SK-N-SH (cell line): ENCODE measurements at regions not wholly inside any gene's neighbourhood (a gene's known extent, or its start where the extent isn't known, plus 50 kb on each side); places are given as distances from the start of the nearest gene placed in this dataset.

Experiments used
- CTCF ChIA-PET: fragments of 300-600, 350-600 bp; formaldehyde crosslinking; extraction: SDS; loops from one replicate; lab custom pipeline; 2021; lab: Yijun Ruan, JAX
- POLR2A ChIA-PET: fragments of 350-600 bp; sonication (Branson Sonifier 250); formaldehyde crosslinking; extraction: SDS; loops from one replicate; lab custom pipeline; 2020; ENCODE audit warnings: antibody characterized with exemption, inconsistent platforms; lab: Yijun Ruan, JAX
- DNase-seq: peaks from one replicate; pipeline ENCODE4 v3.0.0; 2012
- H2AFZ ChIP-seq: fragments of 200-600 bp; sonication (generic); 2 replicates; pipeline ENCODE4 v1.8.1; 2016; ENCODE audit warnings: antibody characterized with exemption, mild to moderate bottlenecking, low read depth
- H3F3A ChIP-seq: fragments of 200-600 bp; sonication (generic); replicated peaks from 2 replicates; pipeline ENCODE3; 2016; ENCODE audit warnings: antibody characterized with exemption, mild to moderate bottlenecking; ENCODE audit not compliant: insufficient read depth
- H3K27ac ChIP-seq, 2 experiments: fragments of 200-500 bp in 1 of 2; fragments of 200-600 bp in 1 of 2; sonication (Bioruptor generic) in 1 of 2; sonication (generic), shearing (Covaris generic) in 1 of 2; 2 replicates each; pipeline versions ENCODE4 v1.5.1 to v1.6.1; 2014 to 2016; ENCODE audit warnings: low read depth in 2 of 2, inconsistent platforms in 1 of 2, low read length in 1 of 2, mild to moderate bottlenecking in 1 of 2, mixed read lengths in 1 of 2
- H3K27me3 ChIP-seq: fragments of 200-600 bp; sonication (generic), shearing (Covaris generic); 2 replicates; pipeline ENCODE4 v1.6.1; 2016; ENCODE audit warnings: mixed run types; ENCODE audit not compliant: insufficient read depth
- H3K36me3 ChIP-seq, 2 experiments: fragments of 200-500 bp in 1 of 2; fragments of 200-600 bp in 1 of 2; sonication (Bioruptor generic) in 1 of 2; sonication (generic) in 1 of 2; replicated peaks in 1 of 2; 2 replicates each; pipeline versions ENCODE3 to v1.5.1; 2014 to 2016; ENCODE audit warnings: low read length in 1 of 2, mild to moderate bottlenecking in 1 of 2; ENCODE audit not compliant: insufficient read depth in 2 of 2, control insufficient read depth in 1 of 2
- H3K4me1 ChIP-seq, 2 experiments: fragments of 200-500 bp in 1 of 2; fragments of 200-600 bp in 1 of 2; sonication (Bioruptor generic) in 1 of 2; sonication (generic), shearing (Covaris generic) in 1 of 2; 2 replicates each; pipeline versions ENCODE4 v1.5.1 to v1.6.1; 2014 to 2016; ENCODE audit warnings: low read depth in 1 of 2, low read length in 1 of 2, mixed run types in 1 of 2; ENCODE audit not compliant: insufficient read depth in 2 of 2, control insufficient read depth in 1 of 2
- H3K4me2 ChIP-seq: fragments of 200-600 bp; sonication (generic), shearing (Covaris generic); 2 replicates; pipeline ENCODE4 v1.6.1; 2017; ENCODE audit warnings: mixed run types
- H3K4me3 ChIP-seq, 2 experiments: fragments of 200-500 bp in 1 of 2; fragments of 200-600 bp in 1 of 2; sonication (Bioruptor generic) in 1 of 2; sonication (generic), shearing (Covaris generic) in 1 of 2; 2 replicates each; pipeline versions ENCODE4 v1.5.1 to v1.8.1; 2014 to 2016; ENCODE audit warnings: low read depth in 2 of 2, inconsistent platforms in 1 of 2, low read length in 1 of 2, mild to moderate bottlenecking in 1 of 2, mixed read lengths in 1 of 2, moderate library complexity in 1 of 2
- H3K79me2 ChIP-seq: fragments of 200-600 bp; sonication (generic); 2 replicates; pipeline ENCODE4 v1.8.1; 2017; ENCODE audit warnings: mild to moderate bottlenecking; ENCODE audit not compliant: insufficient read depth
- H3K9ac ChIP-seq: fragments of 200-600 bp; sonication (generic); 2 replicates; pipeline ENCODE4 v1.6.1; 2017; ENCODE audit warnings: mixed run types
- H3K9me2 ChIP-seq: fragments of 200-600 bp; sonication (generic); 2 replicates; pipeline ENCODE4 v1.6.1; 2017; ENCODE audit warnings: mixed run types
- H3K9me3 ChIP-seq: fragments of 200-600 bp; sonication (generic); 2 replicates; pipeline ENCODE4 v1.6.1; 2017; ENCODE audit warnings: mixed run types, mild to moderate bottlenecking, moderate library complexity
- H4K20me1 ChIP-seq: fragments of 200-600 bp; sonication (generic); 2 replicates; pipeline ENCODE4 v1.6.1; 2017; ENCODE audit warnings: mild to moderate bottlenecking, mixed run types; ENCODE audit not compliant: insufficient read depth
- CHD2 ChIP-seq: fragments of 150-350 bp; IDR thresholded peaks from 2 replicates; pipeline ENCODE4 v1.6.1; 2018; ENCODE audit warnings: low read length; ENCODE audit not compliant: partially characterized antibody
- EP300 ChIP-seq, 2 experiments: IDR thresholded peaks; 2 replicates each; pipeline versions ENCODE4 v1.4.0 to v1.6.1; 2012; ENCODE audit warnings: borderline replicate concordance in 1 of 2, low read depth in 1 of 2, low read length in 1 of 2
- EZH2phosphoT487 ChIP-seq: fragments of 200-600 bp; sonication (generic); IDR thresholded peaks from 2 replicates; pipeline ENCODE4 v1.6.1; 2017; ENCODE audit warnings: low read depth, mixed run types, mild to moderate bottlenecking, antibody characterized with exemption, moderate library complexity, borderline replicate concordance
- FOSL2 ChIP-seq: IDR thresholded peaks from 2 replicates; pipeline ENCODE4 v1.4.0; 2012; ENCODE audit warnings: low read depth, mild to moderate bottlenecking, moderate library complexity, borderline replicate concordance
- FOXJ3 ChIP-seq: sonication (generic); formaldehyde crosslinking; IDR thresholded peaks from 2 replicates; pipeline ENCODE4 v1.5.1; 2020; ENCODE audit warnings: mild to moderate bottlenecking, missing genetic modification reagents
- GABPA ChIP-seq: IDR thresholded peaks from 2 replicates; pipeline ENCODE4 v1.4.0; 2012; ENCODE audit warnings: low read depth, mild to moderate bottlenecking
- GATA2 ChIP-seq: sonication (generic); formaldehyde crosslinking; IDR thresholded peaks from 2 replicates; pipeline ENCODE4 v1.5.0; 2020; ENCODE audit warnings: mild to moderate bottlenecking, missing genetic modification reagents
- MEF2A ChIP-seq: IDR thresholded peaks from 2 replicates; pipeline ENCODE4 v1.4.0; 2012; ENCODE audit warnings: low read depth, borderline replicate concordance
- MXI1 ChIP-seq: IDR thresholded peaks from 2 replicates; pipeline ENCODE4 v1.6.1; 2012; ENCODE audit warnings: mild to moderate bottlenecking, low read depth, low read length, improper control_type of control experiment
- NFIC ChIP-seq: IDR thresholded peaks from 2 replicates; pipeline ENCODE4 v1.4.0; 2012; ENCODE audit warnings: borderline replicate concordance
- RAD21 ChIP-seq: IDR thresholded peaks from 2 replicates; pipeline ENCODE4 v1.6.1; 2012; ENCODE audit warnings: mild to moderate bottlenecking, low read length
- RCOR1 ChIP-seq: fragments of 150-350 bp; IDR thresholded peaks from 2 replicates; pipeline ENCODE4 v1.6.1; 2017; ENCODE audit warnings: antibody characterized with exemption, low read length
- RFX5 ChIP-seq: IDR thresholded peaks from 2 replicates; pipeline ENCODE4 v1.6.1; 2012; ENCODE audit warnings: mild to moderate bottlenecking, improper control_type of control experiment, low read length
- WGBS: methylation state at CpG from one replicate; pipeline ENCODE4 v1.1.6; 2017; ENCODE audit warnings: low lambda C conversion rate; 5-methylcytosine and 5-hydroxymethylcytosine counted together
- TF ChIP-seq, protein P1 (sequence below): IDR thresholded peaks from 2 replicates; pipeline ENCODE4 v1.4.0; 2012; ENCODE audit warnings: low read depth, borderline replicate concordance
- TF ChIP-seq, protein P2 (sequence below): IDR thresholded peaks from 2 replicates; pipeline ENCODE4 v1.4.0; 2012; ENCODE audit warnings: low read depth, borderline replicate concordance
- TF ChIP-seq, protein P3 (sequence below): IDR thresholded peaks from 2 replicates; pipeline ENCODE4; 2012
- TF ChIP-seq, protein P4 (sequence below): IDR thresholded peaks from 2 replicates; pipeline ENCODE4 v1.4.0; 2012; ENCODE audit warnings: low read depth

DNA sequence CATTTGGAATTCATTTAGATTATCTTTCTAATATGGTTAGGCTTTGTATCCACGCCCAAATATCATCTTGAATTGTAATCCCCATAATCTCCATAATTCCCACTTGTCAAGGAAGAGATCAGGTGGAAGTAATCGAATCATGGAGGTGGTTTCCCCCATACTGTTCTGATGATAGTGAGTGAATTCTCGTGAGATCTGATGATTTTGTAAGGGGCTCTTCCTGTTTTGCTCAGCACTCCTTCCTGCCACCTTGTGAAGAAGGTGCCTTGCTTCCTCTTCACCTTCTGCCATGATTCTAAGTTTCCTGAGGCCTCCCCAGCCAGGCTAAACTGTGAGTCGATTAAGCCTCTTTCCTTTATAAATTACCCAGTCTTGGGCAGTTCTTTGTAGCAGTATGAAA lies 527.5 kb upstream of the ARRDC3 start (continued):
- TF ChIP-seq, protein P1, sequence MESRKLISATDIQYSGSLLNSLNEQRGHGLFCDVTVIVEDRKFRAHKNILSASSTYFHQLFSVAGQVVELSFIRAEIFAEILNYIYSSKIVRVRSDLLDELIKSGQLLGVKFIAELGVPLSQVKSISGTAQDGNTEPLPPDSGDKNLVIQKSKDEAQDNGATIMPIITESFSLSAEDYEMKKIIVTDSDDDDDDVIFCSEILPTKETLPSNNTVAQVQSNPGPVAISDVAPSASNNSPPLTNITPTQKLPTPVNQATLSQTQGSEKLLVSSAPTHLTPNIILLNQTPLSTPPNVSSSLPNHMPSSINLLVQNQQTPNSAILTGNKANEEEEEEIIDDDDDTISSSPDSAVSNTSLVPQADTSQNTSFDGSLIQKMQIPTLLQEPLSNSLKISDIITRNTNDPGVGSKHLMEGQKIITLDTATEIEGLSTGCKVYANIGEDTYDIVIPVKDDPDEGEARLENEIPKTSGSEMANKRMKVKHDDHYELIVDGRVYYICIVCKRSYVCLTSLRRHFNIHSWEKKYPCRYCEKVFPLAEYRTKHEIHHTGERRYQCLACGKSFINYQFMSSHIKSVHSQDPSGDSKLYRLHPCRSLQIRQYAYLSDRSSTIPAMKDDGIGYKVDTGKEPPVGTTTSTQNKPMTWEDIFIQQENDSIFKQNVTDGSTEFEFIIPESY, result no peak
- TF ChIP-seq FOSL2 (no peak), MEF2A (no peak), EZH2phosphoT487 (no peak), EP300 (IDR thresholded peaks at IDR 0.05; ENCODE audit: borderline replicate concordance in 1 of 2, low read depth in 1 of 2, low read length in 1 of 2) (no peak), RCOR1 (no peak)

DNA sequence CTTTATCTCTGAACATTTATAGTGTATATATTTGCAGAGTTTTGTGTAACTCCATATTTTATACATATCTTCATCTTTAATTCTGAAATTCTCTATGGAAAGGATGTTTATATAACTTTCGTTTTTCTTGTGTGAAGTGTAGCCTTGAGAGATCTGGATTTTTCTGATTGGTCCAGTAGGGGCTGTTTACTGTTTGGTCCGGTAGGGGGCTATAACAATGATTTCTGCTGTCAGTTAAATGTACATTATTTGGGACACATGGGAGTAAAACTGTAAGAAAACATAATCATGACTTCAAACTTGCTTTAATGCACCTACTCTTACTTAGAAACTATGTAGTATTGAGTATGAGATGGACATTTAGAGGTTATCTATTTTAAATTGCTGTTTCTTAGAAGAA lies 527.1 kb upstream of the ARRDC3 start:
- H3K4me3 ChIP-seq, result no peak overlapping the region
- H3K27ac ChIP-seq, result no peak overlapping the region
- CTCF ChIA-PET, result no interaction called here
- TF ChIP-seq GABPA (no peak), FOSL2 (no peak), NFIC (no peak), EZH2phosphoT487 (no peak), CHD2 (no peak), RAD21 (no peak), EP300 (IDR thresholded peaks at IDR 0.05; ENCODE audit: borderline replicate concordance in 1 of 2, low read depth in 1 of 2, low read length in 1 of 2) (no peak)
- TF ChIP-seq, protein P2, sequence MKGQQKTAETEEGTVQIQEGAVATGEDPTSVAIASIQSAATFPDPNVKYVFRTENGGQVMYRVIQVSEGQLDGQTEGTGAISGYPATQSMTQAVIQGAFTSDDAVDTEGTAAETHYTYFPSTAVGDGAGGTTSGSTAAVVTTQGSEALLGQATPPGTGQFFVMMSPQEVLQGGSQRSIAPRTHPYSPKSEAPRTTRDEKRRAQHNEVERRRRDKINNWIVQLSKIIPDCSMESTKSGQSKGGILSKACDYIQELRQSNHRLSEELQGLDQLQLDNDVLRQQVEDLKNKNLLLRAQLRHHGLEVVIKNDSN, result no peak
- TF ChIP-seq, protein P3, sequence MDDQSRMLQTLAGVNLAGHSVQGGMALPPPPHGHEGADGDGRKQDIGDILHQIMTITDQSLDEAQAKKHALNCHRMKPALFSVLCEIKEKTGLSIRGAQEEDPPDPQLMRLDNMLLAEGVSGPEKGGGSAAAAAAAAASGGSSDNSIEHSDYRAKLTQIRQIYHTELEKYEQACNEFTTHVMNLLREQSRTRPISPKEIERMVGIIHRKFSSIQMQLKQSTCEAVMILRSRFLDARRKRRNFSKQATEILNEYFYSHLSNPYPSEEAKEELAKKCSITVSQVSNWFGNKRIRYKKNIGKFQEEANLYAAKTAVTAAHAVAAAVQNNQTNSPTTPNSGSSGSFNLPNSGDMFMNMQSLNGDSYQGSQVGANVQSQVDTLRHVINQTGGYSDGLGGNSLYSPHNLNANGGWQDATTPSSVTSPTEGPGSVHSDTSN, result no peak
- no peaks in the 10 kb centered on the region for H3K79me2 ChIP-seq
- 0 out of 2 replicates have a peak, but pooled peaks cover 4% of the 10 kb centered on the region for H3K9me3 ChIP-seq
- H3K4me1 ChIP-seq, result no peaks in the 10 kb centered on the region
- no peaks in the 10 kb centered on the region for H3K36me3 ChIP-seq
- H2AFZ ChIP-seq, result no peak overlapping the region
- H3K27me3 ChIP-seq, result no peaks in the 10 kb centered on the region
- 91% methylated on average over 2 of the region's 2 CpGs for WGBS
- H3F3A ChIP-seq, result no peaks in the 10 kb centered on the region
- H3K9ac ChIP-seq, result no peak overlapping the region
- H3K4me2 ChIP-seq, result no peak overlapping the region
- H4K20me1 ChIP-seq, result no peaks in the 10 kb centered on the region
- POLR2A ChIA-PET, result no interaction called here
- no peaks in the 10 kb centered on the region for H3K9me2 ChIP-seq
- DNase-seq, result no peak

DNA sequence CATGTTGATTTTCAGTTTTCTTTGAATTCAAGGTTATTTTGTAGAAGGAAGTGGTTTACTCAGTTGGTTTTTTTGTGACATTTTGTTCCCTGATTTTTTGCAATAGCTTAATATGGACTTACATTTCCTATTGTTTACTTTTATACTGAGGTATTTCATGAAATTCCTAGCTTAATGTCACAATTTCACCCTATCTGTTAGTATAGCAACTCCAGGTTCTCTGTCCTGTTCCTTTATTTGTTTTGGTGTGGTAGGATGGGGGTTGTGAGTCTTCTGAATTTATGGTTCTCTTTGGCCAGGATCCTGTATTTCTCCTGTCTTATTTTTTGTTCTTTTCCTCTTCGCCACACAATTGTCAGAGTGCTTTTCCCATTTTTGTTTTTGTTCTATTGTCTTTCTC lies 523.4 kb upstream of the ARRDC3 start:
- H3K27me3 ChIP-seq, result no peaks in the 10 kb centered on the region
- no peak for TF ChIP-seq GATA2 (CRISPR knock-in tag)
- TF ChIP-seq, protein P1, result no peak
- TF ChIP-seq, protein P4, sequence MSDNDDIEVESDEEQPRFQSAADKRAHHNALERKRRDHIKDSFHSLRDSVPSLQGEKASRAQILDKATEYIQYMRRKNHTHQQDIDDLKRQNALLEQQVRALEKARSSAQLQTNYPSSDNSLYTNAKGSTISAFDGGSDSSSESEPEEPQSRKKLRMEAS, result no peak
- no peak for TF ChIP-seq EZH2phosphoT487
- no peak for TF ChIP-seq FOSL2
- TF ChIP-seq MXI1, result no peak
- no peak for TF ChIP-seq CHD2
- no peak for TF ChIP-seq RFX5
- TF ChIP-seq FOXJ3 (CRISPR knock-in tag), result no peak

More for the DNA sequence above, 523.4 kb upstream of the ARRDC3 start:
- 78% methylated on average over 1 of the region's 1 CpG for WGBS
- Histone ChIP-seq H3K79me2 (no peaks in the 10 kb centered on the region), H2AFZ (no peak overlapping the region), H3K9me2 (no peaks in the 10 kb centered on the region), H3K27ac (no peak overlapping the region), H3F3A (no peaks in the 10 kb centered on the region), H3K9me3 (0 out of 2 replicates have a peak, but pooled peaks cover 4% of the 10 kb centered on the region), H4K20me1 (no peaks in the 10 kb centered on the region), H3K4me3 (no peak overlapping the region), H3K36me3 (no peaks in the 10 kb centered on the region), H3K4me2 (no peak overlapping the region), H3K9ac (no peak overlapping the region), H3K4me1 (no peaks in the 10 kb centered on the region)
- CTCF ChIA-PET, result no interaction called here
- no peak for DNase-seq
- POLR2A ChIA-PET, result no interaction called here
